Neural progenitor cell (in vitro differentiated cells): ENCODE measurements at regions not wholly inside any gene's neighbourhood (a gene's known extent, or its start where the extent isn't known, plus 50 kb on each side); places are given as distances from the start of the nearest gene placed in this dataset.

Experiments used
- DNase-seq: peaks from one replicate; pipeline ENCODE4 v3.0.0-alpha.2; 2016; ENCODE audit warnings: low spot score
- H2AFZ ChIP-seq: fragments of 200-600 bp; sonication (generic); replicated peaks from 2 replicates; pipeline ENCODE4 v1.6.1; 2016; ENCODE audit warnings: antibody characterized with exemption
- H3F3A ChIP-seq: fragments of 200-600 bp; sonication (generic); 2 replicates; pipeline ENCODE4 v1.6.1; 2016; ENCODE audit warnings: antibody characterized with exemption, low read depth
- H3K27ac ChIP-seq: fragments of 200-600 bp; sonication (generic); 2 replicates; pipeline ENCODE4 v1.5.1; 2016; ENCODE audit warnings: mild to moderate bottlenecking
- H3K27me3 ChIP-seq: fragments of 200-600 bp; sonication (generic); 2 replicates; pipeline ENCODE4 v1.6.1; 2016; ENCODE audit warnings: mild to moderate bottlenecking, moderate library complexity
- H3K36me3 ChIP-seq: fragments of 200-600 bp; sonication (generic); 2 replicates; pipeline ENCODE4 v1.5.1; 2016
- H3K4me1 ChIP-seq: fragments of 200-600 bp; sonication (generic); 2 replicates; pipeline ENCODE4 v1.6.1; 2016; ENCODE audit warnings: mixed run types
- H3K4me2 ChIP-seq: fragments of 200-600 bp; sonication (generic); 2 replicates; pipeline ENCODE4 v1.6.1; 2016
- H3K4me3 ChIP-seq: fragments of 200-600 bp; sonication (generic); 2 replicates; pipeline ENCODE4 v1.5.1; 2016
- H3K79me2 ChIP-seq: fragments of 200-600 bp; sonication (generic); 2 replicates; pipeline ENCODE4 v1.6.1; 2016; ENCODE audit warnings: low read depth
- H3K9ac ChIP-seq: fragments of 200-600 bp; sonication (generic); 2 replicates; pipeline ENCODE4 v1.6.1; 2016
- H3K9me3 ChIP-seq: fragments of 200-600 bp; sonication (generic); 2 replicates; pipeline ENCODE4 v1.5.1; 2016; ENCODE audit warnings: low read depth
- H4K20me1 ChIP-seq: fragments of 200-600 bp; sonication (generic); 2 replicates; pipeline ENCODE4 v1.6.1; 2016; ENCODE audit warnings: low read depth
- H3K27ac Mint-ChIP-seq: 3 replicates; pipeline ENCODE4 v1.8.0; 2021; ENCODE audit warnings: mixed read lengths
- H3K27me3 Mint-ChIP-seq: 2 replicates; pipeline ENCODE4 v1.8.0; 2022; ENCODE audit warnings: low read depth, mild to moderate bottlenecking, inconsistent platforms, moderate library complexity, mixed read lengths; ENCODE audit not compliant: insufficient read depth
- H3K36me3 Mint-ChIP-seq: 3 replicates; pipeline ENCODE4 v1.8.0; 2021; ENCODE audit warnings: mixed read lengths
- H3K4me1 Mint-ChIP-seq: 3 replicates; pipeline ENCODE4 v1.8.0; 2021; ENCODE audit warnings: mixed read lengths
- H3K4me3 Mint-ChIP-seq: 3 replicates; pipeline ENCODE4 v1.8.0; 2021; ENCODE audit warnings: mild to moderate bottlenecking, moderate library complexity, mixed read lengths
- H3K9me3 Mint-ChIP-seq: 3 replicates; pipeline ENCODE4 v1.8.0; 2020; ENCODE audit warnings: mixed read lengths
- CTCF ChIP-seq: fragments of 200-600 bp; sonication (generic); IDR thresholded peaks from 2 replicates; pipeline ENCODE4 v1.5.1; 2017; ENCODE audit warnings: antibody characterized with exemption, mild to moderate bottlenecking
- EZH2 ChIP-seq: fragments of 200-600 bp; sonication (generic); IDR thresholded peaks from 2 replicates; pipeline ENCODE4 v1.6.1; 2017; ENCODE audit warnings: antibody characterized with exemption, mild to moderate bottlenecking, moderate library complexity
- EZH2phosphoT487 ChIP-seq: fragments of 200-600 bp; sonication (generic); IDR thresholded peaks from 2 replicates; pipeline ENCODE4 v1.6.1; 2017; ENCODE audit warnings: antibody characterized with exemption

DNA sequence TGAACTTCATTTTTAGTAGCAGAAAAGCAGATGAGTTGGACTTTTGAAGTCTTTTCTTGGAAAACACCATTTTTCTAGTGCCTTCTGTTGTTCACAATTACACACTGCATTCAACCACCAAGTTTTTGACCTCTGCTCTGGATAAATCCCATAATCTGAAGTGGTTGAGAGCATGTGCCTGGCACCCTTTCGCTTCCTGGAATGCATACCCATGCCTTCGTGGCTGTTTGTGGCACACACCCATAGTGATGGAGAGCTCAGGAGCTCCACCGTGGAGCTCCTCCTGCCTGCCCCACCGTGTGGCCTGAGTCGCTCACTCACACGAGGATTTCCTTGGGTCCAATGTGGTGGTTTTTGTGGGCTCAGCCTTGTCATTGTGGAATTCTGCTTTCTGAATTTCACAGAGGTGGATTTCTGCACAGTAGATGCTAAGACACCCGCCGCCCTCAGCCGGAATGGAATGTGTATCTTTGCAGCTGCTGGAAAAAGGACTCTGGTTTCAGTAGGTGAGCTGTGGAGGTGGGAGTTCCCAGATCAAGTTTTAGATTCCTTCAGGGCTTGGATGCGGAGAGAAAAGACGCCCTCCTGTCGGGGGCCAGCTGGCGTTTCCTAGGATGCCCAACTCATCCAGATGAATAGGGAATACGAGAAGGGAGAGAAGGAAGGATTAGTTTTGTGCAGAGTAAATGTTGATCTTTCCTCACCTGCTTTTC, 500.4 kb downstream of the IRX1 start:
- Histone ChIP-seq H3K27me3 (no peaks in the 10 kb centered on the region), H3K36me3 (no peaks in the 10 kb centered on the region), H3K27ac (no peak overlapping the region), H3K9ac (no peak overlapping the region), H3K4me3 (no peak overlapping the region), H3K4me2 (no peak overlapping the region), H3F3A (no peaks in the 10 kb centered on the region), H3K4me1 (peaks cover 9% of the 10 kb centered on the region), H3K79me2 (no peaks in the 10 kb centered on the region), H3K9me3 (no peaks in the 10 kb centered on the region), H4K20me1 (no peaks in the 10 kb centered on the region), H2AFZ (no peak overlapping the region)
- DNase-seq, result peak; percentile 23
- TF ChIP-seq CTCF, result no peak
- no peak for TF ChIP-seq EZH2phosphoT487
- no peak for TF ChIP-seq EZH2
- Mint-ChIP-seq H3K4me1 (peaks cover 9% of the 10 kb centered on the region), H3K27me3 (peaks cover 5% of the 10 kb centered on the region), H3K4me3 (no peak overlapping the region), H3K36me3 (no peaks in the 10 kb centered on the region), H3K9me3 (no peaks in the 10 kb centered on the region), H3K27ac (no peak overlapping the region)

DNA sequence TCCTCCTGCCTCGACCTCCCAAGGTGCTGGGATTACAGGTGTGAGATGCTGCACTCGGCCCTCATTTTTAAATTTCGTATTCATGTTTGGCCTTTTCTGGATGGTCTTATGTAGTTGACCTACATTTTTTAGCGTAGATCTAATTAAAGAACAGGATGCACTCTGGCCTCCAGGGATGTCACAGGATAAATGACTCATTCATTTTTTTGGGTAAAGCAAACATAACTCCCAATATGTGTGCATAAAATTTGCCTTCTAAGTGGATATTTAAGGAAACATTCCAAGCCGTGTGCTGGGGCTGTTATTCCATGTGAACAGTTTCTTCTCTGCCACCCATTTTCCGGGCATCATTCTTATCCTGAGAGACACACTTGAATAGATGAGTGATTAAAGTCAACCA, 501.6 kb downstream of the IRX1 start:
- no peaks in the 10 kb centered on the region for H3F3A ChIP-seq
- H3K36me3 ChIP-seq, result no peaks in the 10 kb centered on the region
- H3K9ac ChIP-seq, result no peak overlapping the region
- H3K27me3 ChIP-seq, result no peaks in the 10 kb centered on the region
- no peaks in the 10 kb centered on the region for H3K9me3 Mint-ChIP-seq
- no peaks in the 10 kb centered on the region for H3K9me3 ChIP-seq
- H3K4me1 Mint-ChIP-seq, result peaks cover 9% of the 10 kb centered on the region
- no peak overlapping the region for H3K4me2 ChIP-seq
- no peak overlapping the region for H3K4me3 Mint-ChIP-seq
- H3K79me2 ChIP-seq, result no peaks in the 10 kb centered on the region
- TF ChIP-seq EZH2phosphoT487, result no peak
- no peak for TF ChIP-seq EZH2
- TF ChIP-seq CTCF, result no peak
- H3K27ac Mint-ChIP-seq, result no peak overlapping the region
- H3K4me3 ChIP-seq, result no peak overlapping the region
- H3K36me3 Mint-ChIP-seq, result no peaks in the 10 kb centered on the region
- no peak overlapping the region for H2AFZ ChIP-seq
- peaks cover 3% of the 10 kb centered on the region for H3K27me3 Mint-ChIP-seq
- no peak overlapping the region for H3K27ac ChIP-seq
- H3K4me1 ChIP-seq, result peaks cover 9% of the 10 kb centered on the region
- no peak for DNase-seq
- H4K20me1 ChIP-seq, result no peaks in the 10 kb centered on the region

DNA sequence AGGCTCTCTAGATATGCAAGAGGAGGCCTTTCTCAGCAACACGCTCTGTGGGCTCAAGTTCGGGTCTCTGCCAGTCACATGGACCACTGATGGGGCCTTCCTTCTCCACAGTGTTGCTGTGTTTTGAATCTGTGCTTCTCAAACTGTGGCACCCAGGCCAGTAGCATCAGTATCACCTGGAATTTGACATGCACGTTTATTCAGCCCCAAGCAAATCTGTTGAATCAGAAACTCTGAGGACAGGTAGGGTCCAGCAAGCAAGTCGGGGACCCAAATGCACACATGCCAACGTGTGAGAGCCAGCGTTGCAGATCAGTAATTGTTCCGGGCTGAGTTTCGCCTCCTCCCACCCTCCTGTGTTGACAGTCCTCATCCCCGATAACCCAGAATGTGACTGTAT, 502.6 kb downstream of the IRX1 start:
- H3K4me3 Mint-ChIP-seq, result no peak overlapping the region
- TF ChIP-seq EZH2 (no peak), CTCF (no peak), EZH2phosphoT487 (no peak)
- DNase-seq, result no peak
- no peak overlapping the region for H3K9ac ChIP-seq
- no peak overlapping the region for H2AFZ ChIP-seq
- no peak overlapping the region for H3K4me2 ChIP-seq
- H3K27me3 ChIP-seq, result no peaks in the 10 kb centered on the region
- no peaks in the 10 kb centered on the region for H3K79me2 ChIP-seq
- no peak overlapping the region for H3K4me3 ChIP-seq
- no peaks in the 10 kb centered on the region for H3K9me3 Mint-ChIP-seq
- peaks cover 9% of the 10 kb centered on the region for H3K4me1 Mint-ChIP-seq
- H3K9me3 ChIP-seq, result no peaks in the 10 kb centered on the region
- peaks cover 3% of the 10 kb centered on the region for H3K27me3 Mint-ChIP-seq
- no peak overlapping the region for H3K27ac Mint-ChIP-seq
- H3K27ac ChIP-seq, result no peak overlapping the region
- peaks cover 9% of the 10 kb centered on the region for H3K4me1 ChIP-seq
- no peaks in the 10 kb centered on the region for H3K36me3 ChIP-seq
- no peaks in the 10 kb centered on the region for H3F3A ChIP-seq
- no peaks in the 10 kb centered on the region for H4K20me1 ChIP-seq
- no peaks in the 10 kb centered on the region for H3K36me3 Mint-ChIP-seq
